SU-DHL-6 (cell line): ENCODE measurements at regions not wholly inside any gene's neighbourhood (a gene's known extent, or its start where the extent isn't known, plus 50 kb on each side); places are given as distances from the start of the nearest gene placed in this dataset.
"Not testable (repeated sequence)": the region's sequence is repeated elsewhere in the genome, so short reads cannot be mapped to it uniquely, and the experiment has no call there.

Experiments used
- H2AFZ ChIP-seq: fragments of 200-600 bp; sonication (generic); 2 replicates; pipeline ENCODE4 v1.6.1; 2014; ENCODE audit warnings: low read depth, mild to moderate bottlenecking, moderate library complexity, mixed read lengths, antibody characterized with exemption, low read length; ENCODE audit not compliant: severe bottlenecking
- H3F3A ChIP-seq: fragments of 200-600 bp; shearing (Covaris generic); 2 replicates; pipeline ENCODE4 v1.6.0; 2016; ENCODE audit warnings: antibody characterized with exemption, mild to moderate bottlenecking; ENCODE audit not compliant: insufficient read depth
- H3K27ac ChIP-seq: fragments of 200-600 bp; sonication (generic); 2 replicates; pipeline ENCODE4 v1.5.1; 2016; ENCODE audit warnings: low read depth, mild to moderate bottlenecking, low read length, moderate library complexity, mixed read lengths
- H3K27me3 ChIP-seq: fragments of 200-600 bp; sonication (generic), shearing (Covaris generic); 2 replicates; pipeline ENCODE4 v1.6.0; 2014; ENCODE audit warnings: mild to moderate bottlenecking, low read length
- H3K36me3 ChIP-seq: fragments of 200-600 bp; sonication (generic); 2 replicates; pipeline ENCODE4 v1.6.1; 2014; ENCODE audit warnings: mild to moderate bottlenecking, low read length, mixed read lengths
- H3K4me2 ChIP-seq: fragments of 300-600, 200-600 bp; shearing (Covaris generic), sonication (generic); 2 replicates; pipeline ENCODE4 v1.6.0; 2014; ENCODE audit warnings: low read length, low read depth, mild to moderate bottlenecking; ENCODE audit not compliant: poor library complexity, severe bottlenecking
- H3K4me3 ChIP-seq: fragments of 200-600 bp; sonication (generic); 2 replicates; pipeline ENCODE4 v1.5.1; 2014; ENCODE audit warnings: antibody characterized with exemption, low read length, mild to moderate bottlenecking, mixed read lengths; ENCODE audit not compliant: insufficient read depth, poor library complexity, severe bottlenecking
- H3K79me2 ChIP-seq: fragments of 200-600 bp; sonication (generic); 2 replicates; pipeline ENCODE4 v1.6.1; 2014; ENCODE audit warnings: mild to moderate bottlenecking, low read length, moderate library complexity; ENCODE audit not compliant: insufficient read depth
- H3K9ac ChIP-seq: fragments of 200-600 bp; sonication (generic); 2 replicates; pipeline ENCODE4 v1.7.0; 2014; ENCODE audit warnings: mild to moderate bottlenecking, low read length
- H3K9me2 ChIP-seq: fragments of 200-600 bp; sonication (generic); replicated peaks from 2 replicates; pipeline ENCODE4 v1.6.1; 2014; ENCODE audit warnings: low read length; ENCODE audit not compliant: insufficient read depth
- H3K9me3 ChIP-seq: fragments of 200-600 bp; sonication (generic); 2 replicates; pipeline ENCODE4 v1.6.1; 2014; ENCODE audit warnings: low read length, mixed read lengths; ENCODE audit not compliant: insufficient read depth
- H4K20me1 ChIP-seq: fragments of 200-600 bp; sonication (generic); 2 replicates; pipeline ENCODE4 v1.6.1; 2014; ENCODE audit warnings: low read depth, mild to moderate bottlenecking, antibody characterized with exemption, low read length, moderate library complexity, mixed read lengths
- CTCF ChIP-seq: fragments of 200-600 bp; sonication (generic); IDR thresholded peaks from one replicate; pipeline ENCODE4 v1.5.1; 2017; ENCODE audit warnings: antibody characterized with exemption, mild to moderate bottlenecking, low read length, moderate library complexity; ENCODE audit not compliant: insufficient read depth, poor library complexity, severe bottlenecking
- EZH2phosphoT487 ChIP-seq: fragments of 200-600 bp; sonication (generic), shearing (Covaris generic); conservative IDR thresholded peaks from 2 replicates; pipeline ENCODE4 v1.6.1; 2018; ENCODE audit warnings: mild to moderate bottlenecking, antibody characterized with exemption, low read length, moderate library complexity, mixed read lengths

- no peaks in the 10 kb centered on the region for H3K9me2 ChIP-seq
- H3K79me2 ChIP-seq, result no peaks in the 10 kb centered on the region
- H3K4me3 ChIP-seq, result no peak overlapping the region
- H3K27me3 ChIP-seq, result no peaks in the 10 kb centered on the region
- TF ChIP-seq CTCF, result no peak
- TF ChIP-seq EZH2phosphoT487, result no peak
- no peaks in the 10 kb centered on the region for H3F3A ChIP-seq
- H3K9ac ChIP-seq, result no peak overlapping the region
- no peaks in the 10 kb centered on the region for H4K20me1 ChIP-seq
- no peak overlapping the region for H2AFZ ChIP-seq
- no peak overlapping the region for H3K27ac ChIP-seq
- no peak overlapping the region for H3K4me2 ChIP-seq
- H3K36me3 ChIP-seq, result no peaks in the 10 kb centered on the region
- H3K9me3 ChIP-seq, result no peaks in the 10 kb centered on the region
Observed at GRCh38 chr2:223328578-223328977, 273.6 kb downstream of the SCG2 start.

- H3K27me3 ChIP-seq, H3K27ac ChIP-seq, H3K36me3 ChIP-seq, H2AFZ ChIP-seq, H3K4me2 ChIP-seq, H3K9me3 ChIP-seq, H3K4me3 ChIP-seq, H3K9ac ChIP-seq, H3F3A ChIP-seq, H3K9me2 ChIP-seq, H3K79me2 ChIP-seq, H4K20me1 ChIP-seq: not testable (repeated sequence)
Observed at GRCh38 chr2:223330747-223331146, 271.4 kb downstream of the SCG2 start.

GRCh38 chr2:223338016-223338415 lies 264.1 kb downstream of the SCG2 start:
- no peaks in the 10 kb centered on the region for H3K79me2 ChIP-seq
- no peaks in the 10 kb centered on the region for H3K9me2 ChIP-seq
- no peak overlapping the region for H3K4me2 ChIP-seq
- H2AFZ ChIP-seq, result no peak overlapping the region
- no peaks in the 10 kb centered on the region for H3K9me3 ChIP-seq
- no peak overlapping the region for H3K9ac ChIP-seq
- no peaks in the 10 kb centered on the region for H3K36me3 ChIP-seq
- H3K27me3 ChIP-seq, result no peaks in the 10 kb centered on the region
- H4K20me1 ChIP-seq, result no peaks in the 10 kb centered on the region
- H3F3A ChIP-seq, result no peaks in the 10 kb centered on the region
- no peak overlapping the region for H3K4me3 ChIP-seq
- no peak overlapping the region for H3K27ac ChIP-seq
- TF ChIP-seq EZH2phosphoT487 (no peak), CTCF (no peak)

GRCh38 chr2:223357076-223357475 lies 245.1 kb downstream of the SCG2 start:
- Histone ChIP-seq H3K27ac (no peak overlapping the region), H3K36me3 (no peaks in the 10 kb centered on the region), H4K20me1 (no peaks in the 10 kb centered on the region), H3K9me3 (no peaks in the 10 kb centered on the region), H3K4me2 (no peak overlapping the region), H3K4me3 (no peak overlapping the region), H3K79me2 (no peaks in the 10 kb centered on the region), H3K27me3 (no peaks in the 10 kb centered on the region), H3K9me2 (no peaks in the 10 kb centered on the region), H3F3A (no peaks in the 10 kb centered on the region), H2AFZ (no peak overlapping the region), H3K9ac (no peak overlapping the region)
- TF ChIP-seq EZH2phosphoT487 (no peak), CTCF (no peak)
